H1 (cell line): ENCODE measurements at regions not wholly inside any gene's neighbourhood (a gene's known extent, or its start where the extent isn't known, plus 50 kb on each side); places are given as distances from the start of the nearest gene placed in this dataset.

Experiments
- BACH1 ChIP-seq: IDR thresholded peaks from 2 replicates; pipeline ENCODE4 v1.6.1; 2012; ENCODE audit warnings: low read length, improper control_type of control experiment
- CBX8 ChIP-seq: fragments of 300-800, 300-1000 bp; sonication (generic); IDR thresholded peaks from 2 replicates; pipeline ENCODE4 v1.7.1; 2016; ENCODE audit warnings: low read depth, low read length, borderline replicate concordance
- EP300 ChIP-seq, 2 experiments: IDR thresholded peaks; 1 replicate in 1 of 2; 2 replicates in 1 of 2; pipeline ENCODE4 v1.6.1; 2011 to 2012; ENCODE audit warnings: low read depth in 2 of 2, low read length in 2 of 2, mild to moderate bottlenecking in 2 of 2, borderline replicate concordance in 1 of 2, inconsistent platforms in 1 of 2, moderate library complexity in 1 of 2
- GABPA ChIP-seq: IDR thresholded peaks from 2 replicates; pipeline ENCODE4 v1.6.1; 2011; ENCODE audit warnings: mild to moderate bottlenecking, low read length, moderate library complexity, borderline replicate concordance; ENCODE audit not compliant: insufficient read depth
- GTF2F1 ChIP-seq: IDR thresholded peaks from 2 replicates; pipeline ENCODE4 v1.6.1; 2012; ENCODE audit warnings: low read depth, low read length, improper control_type of control experiment, borderline replicate concordance
- NANOG ChIP-seq: IDR thresholded peaks from 2 replicates; pipeline ENCODE4 v1.6.1; 2011; ENCODE audit warnings: low read length, low read depth, mild to moderate bottlenecking, inconsistent platforms; ENCODE audit not compliant: insufficient read depth, poor library complexity, severe bottlenecking
- SIRT6 ChIP-seq: IDR thresholded peaks from one replicate; pipeline ENCODE4 v1.7.1; 2012; ENCODE audit warnings: low read length, inconsistent platforms
- ZNF274 ChIP-seq: IDR thresholded peaks from 2 replicates; pipeline ENCODE4 v1.7.0; 2012; ENCODE audit warnings: low read length, borderline replicate concordance; ENCODE audit errors: extremely low read depth
- TF ChIP-seq, protein P1 (sequence below): fragments of 300-600 bp; sonication (generic); IDR thresholded peaks from 2 replicates; pipeline ENCODE4 v1.7.1; 2012; ENCODE audit warnings: low read length, moderate library complexity, mild to moderate bottlenecking, inconsistent platforms; ENCODE audit not compliant: insufficient replicate concordance

DNA sequence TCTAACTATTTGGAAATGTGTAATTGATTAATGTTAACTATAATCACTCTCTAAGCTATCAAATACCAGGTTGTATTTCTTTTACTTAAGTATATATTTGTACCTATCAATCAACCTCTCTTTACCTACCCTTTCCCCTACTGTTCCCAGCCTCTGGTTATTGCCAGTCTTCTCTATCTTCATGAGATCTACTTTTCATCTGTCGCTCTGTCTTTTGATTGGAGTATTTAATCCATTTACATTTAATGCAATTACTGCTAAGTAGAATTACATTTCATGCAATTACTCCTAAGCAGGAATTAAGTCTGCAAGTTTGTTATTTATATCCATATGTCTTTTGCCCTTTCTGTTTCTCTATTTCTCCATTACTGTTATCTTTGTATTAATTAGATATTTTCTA lies 148.1 kb downstream of the MAT2B start (continued):
- TF ChIP-seq, protein P1, sequence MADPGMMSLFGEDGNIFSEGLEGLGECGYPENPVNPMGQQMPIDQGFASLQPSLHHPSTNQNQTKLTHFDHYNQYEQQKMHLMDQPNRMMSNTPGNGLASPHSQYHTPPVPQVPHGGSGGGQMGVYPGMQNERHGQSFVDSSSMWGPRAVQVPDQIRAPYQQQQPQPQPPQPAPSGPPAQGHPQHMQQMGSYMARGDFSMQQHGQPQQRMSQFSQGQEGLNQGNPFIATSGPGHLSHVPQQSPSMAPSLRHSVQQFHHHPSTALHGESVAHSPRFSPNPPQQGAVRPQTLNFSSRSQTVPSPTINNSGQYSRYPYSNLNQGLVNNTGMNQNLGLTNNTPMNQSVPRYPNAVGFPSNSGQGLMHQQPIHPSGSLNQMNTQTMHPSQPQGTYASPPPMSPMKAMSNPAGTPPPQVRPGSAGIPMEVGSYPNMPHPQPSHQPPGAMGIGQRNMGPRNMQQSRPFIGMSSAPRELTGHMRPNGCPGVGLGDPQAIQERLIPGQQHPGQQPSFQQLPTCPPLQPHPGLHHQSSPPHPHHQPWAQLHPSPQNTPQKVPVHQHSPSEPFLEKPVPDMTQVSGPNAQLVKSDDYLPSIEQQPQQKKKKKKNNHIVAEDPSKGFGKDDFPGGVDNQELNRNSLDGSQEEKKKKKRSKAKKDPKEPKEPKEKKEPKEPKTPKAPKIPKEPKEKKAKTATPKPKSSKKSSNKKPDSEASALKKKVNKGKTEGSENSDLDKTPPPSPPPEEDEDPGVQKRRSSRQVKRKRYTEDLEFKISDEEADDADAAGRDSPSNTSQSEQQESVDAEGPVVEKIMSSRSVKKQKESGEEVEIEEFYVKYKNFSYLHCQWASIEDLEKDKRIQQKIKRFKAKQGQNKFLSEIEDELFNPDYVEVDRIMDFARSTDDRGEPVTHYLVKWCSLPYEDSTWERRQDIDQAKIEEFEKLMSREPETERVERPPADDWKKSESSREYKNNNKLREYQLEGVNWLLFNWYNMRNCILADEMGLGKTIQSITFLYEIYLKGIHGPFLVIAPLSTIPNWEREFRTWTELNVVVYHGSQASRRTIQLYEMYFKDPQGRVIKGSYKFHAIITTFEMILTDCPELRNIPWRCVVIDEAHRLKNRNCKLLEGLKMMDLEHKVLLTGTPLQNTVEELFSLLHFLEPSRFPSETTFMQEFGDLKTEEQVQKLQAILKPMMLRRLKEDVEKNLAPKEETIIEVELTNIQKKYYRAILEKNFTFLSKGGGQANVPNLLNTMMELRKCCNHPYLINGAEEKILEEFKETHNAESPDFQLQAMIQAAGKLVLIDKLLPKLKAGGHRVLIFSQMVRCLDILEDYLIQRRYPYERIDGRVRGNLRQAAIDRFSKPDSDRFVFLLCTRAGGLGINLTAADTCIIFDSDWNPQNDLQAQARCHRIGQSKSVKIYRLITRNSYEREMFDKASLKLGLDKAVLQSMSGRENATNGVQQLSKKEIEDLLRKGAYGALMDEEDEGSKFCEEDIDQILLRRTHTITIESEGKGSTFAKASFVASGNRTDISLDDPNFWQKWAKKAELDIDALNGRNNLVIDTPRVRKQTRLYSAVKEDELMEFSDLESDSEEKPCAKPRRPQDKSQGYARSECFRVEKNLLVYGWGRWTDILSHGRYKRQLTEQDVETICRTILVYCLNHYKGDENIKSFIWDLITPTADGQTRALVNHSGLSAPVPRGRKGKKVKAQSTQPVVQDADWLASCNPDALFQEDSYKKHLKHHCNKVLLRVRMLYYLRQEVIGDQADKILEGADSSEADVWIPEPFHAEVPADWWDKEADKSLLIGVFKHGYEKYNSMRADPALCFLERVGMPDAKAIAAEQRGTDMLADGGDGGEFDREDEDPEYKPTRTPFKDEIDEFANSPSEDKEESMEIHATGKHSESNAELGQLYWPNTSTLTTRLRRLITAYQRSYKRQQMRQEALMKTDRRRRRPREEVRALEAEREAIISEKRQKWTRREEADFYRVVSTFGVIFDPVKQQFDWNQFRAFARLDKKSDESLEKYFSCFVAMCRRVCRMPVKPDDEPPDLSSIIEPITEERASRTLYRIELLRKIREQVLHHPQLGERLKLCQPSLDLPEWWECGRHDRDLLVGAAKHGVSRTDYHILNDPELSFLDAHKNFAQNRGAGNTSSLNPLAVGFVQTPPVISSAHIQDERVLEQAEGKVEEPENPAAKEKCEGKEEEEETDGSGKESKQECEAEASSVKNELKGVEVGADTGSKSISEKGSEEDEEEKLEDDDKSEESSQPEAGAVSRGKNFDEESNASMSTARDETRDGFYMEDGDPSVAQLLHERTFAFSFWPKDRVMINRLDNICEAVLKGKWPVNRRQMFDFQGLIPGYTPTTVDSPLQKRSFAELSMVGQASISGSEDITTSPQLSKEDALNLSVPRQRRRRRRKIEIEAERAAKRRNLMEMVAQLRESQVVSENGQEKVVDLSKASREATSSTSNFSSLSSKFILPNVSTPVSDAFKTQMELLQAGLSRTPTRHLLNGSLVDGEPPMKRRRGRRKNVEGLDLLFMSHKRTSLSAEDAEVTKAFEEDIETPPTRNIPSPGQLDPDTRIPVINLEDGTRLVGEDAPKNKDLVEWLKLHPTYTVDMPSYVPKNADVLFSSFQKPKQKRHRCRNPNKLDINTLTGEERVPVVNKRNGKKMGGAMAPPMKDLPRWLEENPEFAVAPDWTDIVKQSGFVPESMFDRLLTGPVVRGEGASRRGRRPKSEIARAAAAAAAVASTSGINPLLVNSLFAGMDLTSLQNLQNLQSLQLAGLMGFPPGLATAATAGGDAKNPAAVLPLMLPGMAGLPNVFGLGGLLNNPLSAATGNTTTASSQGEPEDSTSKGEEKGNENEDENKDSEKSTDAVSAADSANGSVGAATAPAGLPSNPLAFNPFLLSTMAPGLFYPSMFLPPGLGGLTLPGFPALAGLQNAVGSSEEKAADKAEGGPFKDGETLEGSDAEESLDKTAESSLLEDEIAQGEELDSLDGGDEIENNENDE = no peak
- TF ChIP-seq ZNF274 = no peak
- no peak for TF ChIP-seq SIRT6
- no peak for TF ChIP-seq NANOG
- TF ChIP-seq GABPA = no peak
- no peak for TF ChIP-seq CBX8
- TF ChIP-seq EP300 (IDR thresholded peaks at IDR 0.05; ENCODE audit: borderline replicate concordance in 1 of 2, low read depth in 2 of 2, low read length in 2 of 2) = no peak
- no peak for TF ChIP-seq GTF2F1
- no peak for TF ChIP-seq BACH1
